Fibroblast of peridontal ligament (primary cell): ENCODE measurements at regions not wholly inside any gene's neighbourhood (a gene's known extent, or its start where the extent isn't known, plus 50 kb on each side); places are given as distances from the start of the nearest gene placed in this dataset.
A peak's percentile ranks its signal among the peaks of the same experiment; 100 is the strongest.

Experiments
- DNase-seq: peaks from one replicate; pipeline ENCODE4 v3.0.0-alpha.2; 2010; ENCODE audit errors: extremely low read depth

DNA sequence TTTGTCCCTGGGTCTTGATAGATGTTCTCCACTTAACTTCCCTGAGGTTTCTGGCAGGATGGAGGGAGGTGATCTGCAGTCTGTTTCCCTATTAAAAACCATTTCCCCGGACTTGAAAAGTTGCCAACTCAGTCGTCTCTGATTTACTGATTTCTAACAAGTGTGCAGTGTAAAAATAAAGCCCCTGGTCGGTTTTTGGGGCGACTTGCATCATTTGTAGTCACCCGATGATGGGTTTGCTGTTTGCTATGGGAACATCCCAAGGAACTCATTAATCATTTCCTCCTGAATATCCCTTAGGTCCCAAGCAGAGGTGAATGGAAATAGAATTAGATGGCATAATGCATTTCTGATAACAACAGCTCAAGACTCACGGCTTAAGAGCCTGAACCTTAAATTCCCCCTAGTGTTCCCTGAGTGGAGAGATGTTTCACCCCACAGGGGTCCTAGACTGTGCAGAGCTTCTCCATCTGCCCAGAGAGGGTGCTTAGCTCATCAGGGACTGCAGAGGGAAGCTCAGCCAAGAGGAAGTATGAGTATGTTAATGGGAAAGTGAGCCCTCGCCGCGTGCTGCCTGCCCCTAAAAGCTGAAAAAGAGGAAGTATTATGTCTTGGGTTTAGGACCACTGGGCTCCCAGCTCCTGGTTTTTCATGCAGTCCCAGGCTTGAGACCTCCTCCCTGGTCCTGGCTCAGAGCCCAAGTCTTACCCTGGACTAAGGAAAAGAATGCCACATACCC lies 115.1 kb upstream of the DAP start:
- DNase-seq = no peak

DNA sequence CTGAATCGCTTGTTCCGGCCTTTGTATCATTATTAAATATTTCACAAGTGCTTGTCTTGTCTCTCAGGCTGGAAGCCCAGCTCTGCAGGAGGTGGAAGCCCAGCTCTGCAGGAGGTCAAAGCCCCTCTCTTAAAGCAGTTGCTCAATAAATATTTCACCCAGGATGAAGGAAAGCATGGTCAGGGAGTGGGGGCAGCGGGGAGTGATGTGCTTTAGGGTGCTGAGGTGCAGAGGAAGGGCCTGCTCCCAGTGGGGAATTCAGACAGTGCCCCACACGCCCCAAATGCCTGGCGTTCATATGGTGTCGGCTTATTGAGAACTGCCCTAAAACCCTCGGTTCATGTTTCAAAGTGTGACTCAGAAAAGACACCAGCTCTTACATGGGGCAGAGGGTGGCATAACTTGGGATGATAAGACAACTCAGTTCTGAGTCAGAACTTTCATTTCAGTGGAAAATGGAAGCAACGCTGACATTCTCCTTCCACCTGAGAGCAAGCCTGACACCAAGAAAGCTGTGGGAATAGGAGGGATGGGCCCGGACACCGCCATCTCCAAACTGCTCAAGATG lies 114.3 kb upstream of the DAP start:
- no peak for DNase-seq

DNA sequence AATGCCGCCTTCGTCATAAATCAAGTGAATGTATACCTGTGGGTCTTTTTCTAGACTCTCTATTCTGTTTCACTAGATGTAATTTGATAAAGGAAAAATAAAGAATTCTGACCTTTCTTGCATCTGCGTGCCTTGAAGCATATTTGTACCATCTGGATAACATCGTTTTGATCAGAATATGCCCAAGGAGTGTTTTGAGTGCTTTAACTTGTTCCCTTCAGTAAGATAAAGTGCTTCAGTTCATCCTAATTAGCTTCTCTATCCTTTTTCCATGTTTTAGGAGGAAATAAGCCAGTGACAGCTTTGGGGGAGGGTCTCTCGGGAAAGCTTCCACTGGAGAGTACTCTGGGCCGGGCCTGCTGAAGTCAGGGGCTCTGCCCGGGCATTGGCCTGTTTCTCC lies 113.5 kb upstream of the DAP start:
- DNase-seq = no peak

DNA sequence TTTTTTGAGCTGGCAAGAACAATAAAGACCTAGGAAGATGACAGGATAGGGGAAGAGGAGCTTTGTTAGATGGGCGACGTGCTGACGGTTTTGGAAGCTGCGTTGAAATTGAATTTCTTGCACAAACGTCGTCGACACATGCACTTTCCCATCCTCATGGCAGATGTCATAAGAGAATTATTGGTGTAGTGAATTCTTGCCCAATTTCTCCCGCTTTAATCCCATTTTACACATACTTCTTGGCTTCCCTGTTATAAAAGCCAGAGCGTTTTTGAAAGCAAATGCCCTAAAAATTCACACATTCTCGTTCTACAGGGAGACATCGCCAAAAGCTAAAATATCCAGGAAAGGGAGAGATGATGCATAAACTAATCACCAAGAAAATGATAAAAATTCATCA lies 109.8 kb upstream of the DAP start:
- DNase-seq = no peak

DNA sequence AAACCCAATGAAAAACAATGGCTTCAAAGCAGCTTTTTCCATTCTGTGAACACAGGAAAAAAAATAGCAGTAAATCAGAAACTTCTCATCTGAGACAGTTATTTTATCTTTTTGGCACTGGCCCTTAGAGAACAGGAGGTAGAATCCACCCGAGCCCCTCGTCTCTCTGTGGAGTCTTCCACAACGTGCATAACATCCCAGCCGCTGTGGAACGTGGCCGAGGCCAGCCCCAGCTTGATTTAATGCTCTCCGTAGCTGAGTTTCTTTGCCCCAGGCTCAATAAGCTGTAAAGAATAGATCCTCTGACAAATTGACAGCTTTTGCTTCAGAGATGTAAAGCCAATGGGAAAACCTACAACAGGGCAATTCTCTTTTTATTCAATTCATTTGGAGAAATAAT lies 107.9 kb upstream of the DAP start:
- DNase-seq = no peak

DNA sequence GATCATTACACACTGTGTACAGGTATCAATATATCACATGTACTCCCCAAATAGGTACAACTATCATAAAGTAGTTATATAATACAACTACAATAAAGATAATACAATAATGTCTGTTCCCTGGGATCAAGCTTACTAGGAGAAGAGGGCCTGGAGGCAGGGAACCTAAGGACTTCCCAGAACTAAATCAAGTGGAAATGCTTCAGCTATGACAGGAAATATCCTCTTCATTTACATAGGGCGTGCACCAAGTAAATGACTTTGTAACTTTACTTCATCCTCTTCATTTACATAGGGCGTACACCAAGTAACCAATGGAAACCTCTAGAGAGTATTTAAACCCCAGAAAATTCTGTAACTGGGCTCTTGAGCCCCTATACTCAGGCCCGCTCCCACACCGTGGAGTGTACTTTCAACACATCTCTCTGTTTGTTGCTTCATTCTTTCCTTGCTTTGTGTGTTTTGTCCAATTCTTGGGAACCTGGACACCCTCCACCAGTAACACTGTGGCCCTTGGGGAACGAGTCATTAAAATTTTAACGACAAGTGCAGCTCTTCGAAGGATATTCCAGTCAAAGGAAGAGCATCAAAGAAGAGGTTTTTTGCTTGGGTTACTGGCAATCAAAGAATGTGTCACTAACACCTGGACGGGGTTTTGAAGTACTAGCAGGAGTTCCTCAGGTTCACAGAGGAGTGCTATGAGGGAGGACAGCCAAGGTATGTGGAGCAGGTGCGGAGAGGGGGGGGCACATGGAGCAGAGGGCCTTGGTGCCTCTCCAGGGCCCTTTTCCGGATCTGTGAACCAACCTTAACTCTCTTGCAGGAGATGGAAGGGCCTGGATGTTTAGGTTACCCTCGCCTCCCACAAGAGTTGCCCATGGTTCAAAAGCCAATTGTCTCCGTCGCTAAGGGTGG lies 106.6 kb upstream of the DAP start:
- no peak for DNase-seq

DNA sequence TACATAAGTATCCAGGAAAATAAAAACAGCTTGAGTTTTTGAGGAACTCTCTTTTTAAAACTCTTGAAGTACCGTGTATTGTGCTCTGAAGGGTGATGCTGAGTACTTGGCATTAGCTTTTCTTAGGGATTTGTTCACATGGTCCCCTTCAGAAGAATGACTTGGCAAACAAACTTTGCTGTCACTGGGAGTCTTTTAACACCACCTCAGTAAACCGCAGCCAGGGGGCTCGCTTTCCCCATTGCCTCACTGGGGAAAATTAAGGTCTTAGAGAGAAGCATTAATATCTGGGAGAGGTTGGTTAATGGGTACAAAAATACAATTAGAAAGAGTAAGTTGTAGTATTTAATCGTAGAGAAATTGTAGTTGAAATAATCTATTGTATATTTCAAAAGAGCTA lies 105.9 kb upstream of the DAP start:
- no peak for DNase-seq

DNA sequence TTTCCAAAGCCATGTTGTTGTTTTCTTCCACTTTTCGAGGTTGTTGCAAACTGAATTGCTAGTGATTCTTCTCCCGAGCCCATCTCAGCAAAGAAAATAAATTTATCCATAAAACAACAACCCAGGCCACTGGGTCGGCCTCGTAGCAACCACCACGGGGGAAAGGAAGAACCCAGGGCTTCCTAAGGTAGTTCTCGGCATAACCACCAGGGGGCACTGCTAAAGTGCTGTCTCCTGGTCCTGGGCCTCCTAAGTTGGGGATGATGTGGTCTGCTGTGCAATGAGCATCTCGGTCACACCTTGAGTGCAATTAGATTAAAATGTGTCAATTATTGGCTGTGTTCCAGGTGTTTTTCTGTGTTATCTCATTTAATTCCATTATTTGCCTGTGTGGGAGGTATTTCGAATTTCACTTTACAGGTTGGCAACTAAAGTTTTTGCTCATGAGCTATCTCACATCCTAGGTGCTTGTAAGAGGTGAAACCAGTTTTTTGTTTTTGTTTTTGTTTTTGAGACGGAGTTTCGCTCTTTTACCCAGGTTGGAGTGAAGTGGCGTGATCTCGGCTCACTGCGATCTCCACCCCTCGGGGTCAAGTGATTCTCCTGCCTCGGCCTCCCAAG lies 102.8 kb upstream of the DAP start:
- peak; percentile 28 for DNase-seq

DNA sequence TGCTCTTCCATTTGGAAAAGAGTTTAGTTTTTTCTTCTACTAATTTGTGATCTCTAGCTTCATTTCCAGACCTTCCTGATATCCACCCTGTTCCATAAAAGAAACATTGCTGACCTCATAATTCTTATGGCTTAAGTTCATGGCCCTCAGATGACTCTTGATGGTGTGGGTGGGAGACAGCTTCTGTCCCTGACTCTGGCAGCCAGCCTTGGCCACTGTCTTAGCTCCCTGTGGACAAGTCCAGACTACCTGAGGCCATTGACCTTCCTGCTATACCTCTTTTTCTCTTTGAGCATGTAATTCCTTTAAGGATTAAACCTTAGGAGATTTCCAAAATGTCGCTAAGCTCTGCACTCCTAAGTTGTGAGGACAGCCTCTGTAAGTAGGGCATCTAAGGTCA lies 101.1 kb upstream of the DAP start:
- no peak for DNase-seq

DNA sequence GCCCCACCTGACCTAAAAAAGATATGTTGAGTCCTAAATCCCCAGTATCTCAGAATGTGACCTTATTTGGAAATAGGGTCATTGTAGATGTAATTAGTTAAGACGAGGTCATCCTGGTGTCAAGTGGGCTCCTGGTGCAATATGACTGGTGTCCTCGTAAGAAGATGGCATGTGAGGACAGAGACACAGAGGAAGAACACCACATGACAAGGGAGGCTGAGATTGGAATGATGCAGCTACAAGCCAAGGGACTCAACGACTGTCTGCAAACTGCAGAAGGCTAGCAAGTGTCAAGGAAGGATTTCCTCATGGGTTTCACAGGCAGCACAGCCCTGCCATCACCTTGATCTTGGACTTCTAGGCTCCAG lies 100.4 kb upstream of the DAP start:
- DNase-seq = no peak

DNA sequence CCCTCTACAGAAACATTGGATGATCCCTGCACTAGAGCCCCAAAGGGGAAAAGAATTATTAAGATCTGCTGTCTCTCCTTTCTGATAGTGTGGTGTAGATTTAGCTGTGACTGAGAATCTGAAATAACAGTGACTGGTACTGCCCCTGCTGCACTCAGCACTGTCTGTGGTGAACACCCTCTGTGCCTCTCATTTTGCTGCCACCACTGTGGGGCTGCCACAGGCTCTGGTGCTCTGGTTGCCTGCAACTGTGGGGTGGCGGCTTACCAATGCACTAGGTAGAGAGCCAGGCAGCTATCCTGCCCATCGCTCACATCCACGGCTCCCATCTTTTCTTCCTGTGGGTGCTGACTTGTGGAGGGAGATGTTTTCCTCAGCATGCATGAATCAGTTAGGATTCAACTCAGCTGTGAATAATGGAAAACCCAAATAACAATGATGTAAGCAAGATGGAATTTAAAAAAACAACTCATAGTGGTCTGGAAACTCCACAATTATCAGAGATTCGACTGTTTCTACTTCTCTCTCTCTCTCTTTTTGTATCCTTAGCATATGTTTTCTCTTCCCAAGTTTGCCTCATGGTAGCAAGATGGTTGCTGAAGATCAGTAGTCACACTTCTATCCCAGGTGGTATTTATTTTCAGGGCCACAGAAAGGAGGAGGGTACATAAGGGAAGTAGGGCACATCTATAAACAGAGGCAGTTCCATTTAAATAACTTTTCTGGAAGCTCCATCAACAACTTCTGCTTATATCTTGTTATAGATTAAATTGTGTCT lies 99.8 kb upstream of the DAP start:
- DNase-seq = peak; percentile 67

DNA sequence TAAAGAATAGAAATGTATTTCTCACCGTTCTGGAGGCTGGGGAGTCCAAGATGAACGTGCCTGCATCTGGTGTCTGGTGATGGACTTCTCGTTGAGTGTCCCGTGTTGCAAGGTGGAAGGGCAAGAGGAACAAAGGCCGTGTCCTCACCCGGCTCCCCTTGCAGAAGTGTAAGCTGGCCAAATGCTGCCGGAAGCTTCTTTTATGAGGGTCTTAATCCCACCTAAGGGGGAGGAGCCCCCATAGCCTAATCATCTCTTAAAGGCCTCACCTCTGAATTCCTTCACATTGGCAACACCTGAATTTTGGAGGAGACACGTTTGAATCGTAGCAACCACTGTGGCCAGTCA lies 99.1 kb upstream of the DAP start:
- no peak for DNase-seq

DNA sequence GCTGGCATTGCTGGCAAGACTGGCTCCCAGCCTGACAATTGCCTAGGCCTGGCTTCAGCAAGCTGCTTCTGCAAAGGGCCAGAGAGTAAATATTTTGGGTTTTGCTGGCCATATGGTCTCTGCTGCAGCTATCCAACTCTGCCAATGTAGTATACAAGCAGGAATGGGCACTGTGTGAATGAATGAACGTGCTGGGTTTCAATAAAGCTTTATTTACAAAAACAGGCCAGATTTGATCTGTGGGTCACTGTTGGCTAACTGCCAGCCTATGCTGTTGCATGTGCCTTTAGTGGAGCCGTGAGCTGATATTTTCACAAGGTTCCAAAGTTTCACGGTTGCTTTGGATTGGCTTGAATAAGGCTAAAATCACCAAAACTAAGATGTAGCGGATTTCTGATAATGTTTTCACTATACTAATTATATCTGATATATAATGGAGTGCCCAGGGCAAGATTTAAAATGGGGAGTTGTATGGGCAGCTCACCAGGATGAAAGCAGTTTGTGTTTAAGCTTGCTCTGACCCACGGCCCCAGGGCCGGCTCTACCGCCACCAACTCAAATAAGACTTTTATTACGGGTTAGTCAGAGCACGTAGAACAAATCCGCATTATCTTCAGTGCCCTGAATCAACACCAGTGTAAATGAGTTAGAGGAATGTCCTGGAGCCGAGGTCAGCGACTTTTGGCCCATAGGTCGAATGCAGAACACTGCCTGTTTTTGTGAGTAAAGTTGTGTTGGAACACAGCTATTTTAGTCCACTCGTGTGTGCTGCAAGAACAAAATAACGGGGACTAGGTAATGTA lies 98.6 kb upstream of the DAP start:
- DNase-seq = no peak

DNA sequence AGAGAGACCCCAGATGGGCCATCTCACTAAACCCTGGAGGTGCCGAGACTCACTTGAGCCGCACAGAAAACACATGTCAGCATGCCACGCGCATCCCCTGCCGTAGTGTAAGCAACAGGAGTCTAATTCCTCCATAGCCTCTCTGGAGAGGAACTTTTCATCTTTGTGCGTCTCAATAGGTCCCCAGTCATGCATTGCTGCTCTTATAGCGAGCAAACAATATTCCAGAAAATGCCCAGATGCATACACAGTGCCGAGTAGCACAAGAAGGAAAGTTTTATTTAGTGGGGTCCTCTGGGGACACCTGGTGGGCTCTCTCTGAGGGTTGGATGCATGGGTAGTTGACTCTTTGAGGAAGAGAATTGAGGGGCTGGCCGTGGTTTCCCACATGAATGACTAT lies 97.9 kb upstream of the DAP start:
- DNase-seq = no peak

DNA sequence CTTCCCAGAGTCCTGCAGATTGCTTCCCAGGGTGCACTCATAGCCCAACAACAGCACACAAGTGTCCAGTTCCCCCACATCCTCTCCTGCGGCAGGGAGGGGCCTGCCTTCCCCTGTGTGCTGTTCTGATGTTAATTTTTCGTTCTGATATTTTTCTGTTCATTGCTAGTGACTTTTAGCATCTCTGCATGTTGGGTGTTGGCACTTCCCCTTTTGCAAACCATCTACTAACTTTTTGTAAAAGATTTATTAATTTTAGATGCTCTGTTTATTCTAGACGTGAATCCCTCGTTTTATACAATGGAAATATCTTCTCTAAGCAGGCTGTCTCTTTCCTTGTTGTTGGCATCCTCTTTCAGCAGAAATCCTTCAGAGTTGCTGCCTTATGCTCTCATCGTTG lies 97.3 kb upstream of the DAP start:
- no peak for DNase-seq

DNA sequence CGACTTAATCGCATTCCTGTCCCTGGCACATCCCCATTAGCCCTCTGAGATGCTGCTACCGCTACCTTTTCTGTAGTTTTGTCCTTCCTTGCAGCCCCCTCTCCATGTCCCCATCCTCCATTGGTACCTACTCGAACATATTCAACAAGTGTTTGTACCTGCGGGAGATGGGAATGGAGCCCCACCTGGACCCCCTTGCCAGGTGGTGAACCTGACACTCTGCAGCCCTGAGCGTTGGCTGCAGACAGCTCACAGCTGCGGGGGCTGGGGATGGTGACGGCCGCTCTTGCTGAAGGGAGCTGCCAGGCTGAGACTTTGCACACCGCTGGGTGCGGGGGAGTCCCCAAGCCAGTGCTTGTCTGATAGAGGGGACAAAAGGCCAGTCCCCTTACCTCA lies 96.3 kb upstream of the DAP start:
- no peak for DNase-seq

DNA sequence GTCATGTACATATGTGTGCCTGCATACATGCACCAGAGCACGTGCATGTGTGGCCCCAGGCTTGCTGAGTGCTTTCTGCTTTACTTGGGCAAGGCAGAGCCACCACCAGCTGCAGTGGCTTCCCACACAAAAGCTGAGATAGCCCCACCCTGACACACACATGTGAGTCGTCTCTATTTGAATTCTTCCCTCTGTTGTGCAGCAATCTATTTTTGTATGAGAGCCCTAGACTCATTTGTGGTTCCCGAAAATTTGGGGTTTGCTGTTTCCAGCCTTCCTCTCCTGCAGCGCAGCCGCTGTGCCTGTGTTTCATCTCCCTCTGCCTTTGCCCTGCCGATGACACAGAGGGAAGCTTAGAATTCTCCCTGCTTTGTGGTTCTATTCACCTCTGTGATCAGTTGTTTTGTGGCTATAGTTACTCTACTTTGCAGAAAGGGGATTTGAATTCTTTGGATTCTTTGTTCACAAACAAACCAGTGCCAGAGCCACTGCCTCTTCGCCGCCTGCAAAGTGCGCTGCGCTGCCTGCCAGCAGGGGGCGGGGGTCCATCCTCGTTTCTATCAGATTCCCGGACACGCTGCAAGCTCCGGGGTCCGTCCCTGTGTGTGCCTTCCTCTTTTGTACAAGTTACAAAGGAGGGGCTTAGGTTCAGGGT lies 95.8 kb upstream of the DAP start:
- DNase-seq = peak; percentile 69

DNA sequence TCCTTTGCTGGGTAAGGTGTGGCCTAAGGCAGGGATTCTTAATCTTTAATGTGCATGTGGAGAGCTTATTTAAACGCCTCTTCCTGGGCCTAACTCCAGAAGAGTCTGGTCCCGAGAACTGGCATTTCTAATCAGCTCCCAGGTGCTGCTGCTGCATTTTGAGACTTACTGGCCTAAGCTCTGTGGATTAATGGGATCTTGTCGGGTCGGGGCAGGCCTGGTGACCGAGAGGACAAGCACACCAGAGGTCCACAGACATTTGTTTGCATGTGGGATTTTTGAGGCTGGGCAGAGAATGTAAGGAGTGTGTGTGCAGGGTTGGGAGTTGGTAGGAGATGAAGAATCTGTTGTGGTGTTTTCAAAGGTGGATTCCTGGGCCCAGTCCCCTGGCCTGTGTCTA lies 95.0 kb upstream of the DAP start:
- DNase-seq = no peak

DNA sequence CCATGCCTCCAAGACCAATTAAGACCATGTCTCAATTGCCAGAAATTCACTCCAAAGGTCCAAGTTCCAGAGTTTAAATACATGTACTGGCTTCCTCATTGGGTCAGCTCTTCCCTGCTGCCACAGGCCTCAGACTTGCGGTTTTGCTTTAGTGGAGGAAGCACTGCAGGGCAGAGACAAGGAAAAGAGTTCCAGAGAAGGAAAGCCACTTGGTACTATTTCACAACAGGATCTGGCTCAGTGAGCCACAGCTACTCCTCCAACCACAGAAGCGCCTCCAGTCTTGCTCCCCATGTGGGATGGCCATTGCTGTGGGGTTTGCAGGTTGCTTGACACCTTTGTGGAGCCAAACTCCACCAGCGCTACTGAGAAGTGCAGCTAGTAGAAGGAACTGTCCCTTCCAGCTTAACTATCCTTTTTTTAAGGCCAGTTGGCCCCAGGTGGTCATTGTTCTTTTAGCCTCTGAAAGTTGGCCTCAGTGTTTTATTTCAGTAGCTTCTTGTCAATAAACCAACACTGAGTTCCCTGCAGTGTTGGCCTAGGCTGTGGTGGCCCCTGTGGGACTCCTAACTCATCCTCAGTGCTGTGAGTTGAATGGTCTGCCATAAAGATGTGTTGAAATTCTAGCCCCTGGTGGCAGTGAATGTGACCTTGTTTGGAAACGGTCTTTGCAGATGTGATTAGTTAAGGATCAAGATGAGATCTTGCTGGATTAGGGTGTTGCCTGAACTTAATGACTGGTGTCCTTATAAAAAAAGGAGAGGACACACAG lies 93.7 kb upstream of the DAP start:
- DNase-seq = no peak

DNA sequence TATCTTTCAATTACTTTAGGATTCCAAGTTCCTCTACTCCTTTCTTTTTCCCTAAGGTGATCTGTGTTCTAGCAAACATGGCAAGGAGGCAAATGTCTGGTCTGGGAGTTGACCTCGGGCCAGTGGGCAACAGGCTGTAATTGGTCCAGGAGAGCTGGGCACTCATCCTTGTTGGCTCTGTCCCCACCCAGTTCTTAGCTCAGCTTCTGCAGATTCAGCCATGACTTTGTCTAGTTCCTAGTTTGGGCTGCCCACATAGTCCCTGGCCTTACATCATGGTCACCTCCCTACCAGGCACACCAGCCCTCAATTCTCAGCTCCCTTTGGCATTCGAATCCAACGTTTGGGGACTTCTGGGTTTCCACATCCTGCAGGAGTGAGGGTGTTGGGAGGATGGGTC lies 92.1 kb upstream of the DAP start:
- no peak for DNase-seq
